ENCODE measurements at regions not wholly inside any gene's neighbourhood (a gene's known extent, or its start where the extent isn't known, plus 50 kb on each side); places are given as distances from the start of the nearest gene placed in this dataset.

- no peak for TF ChIP-seq CTCF (IDR thresholded peaks at IDR 0.05; ENCODE audit: unreplicated experiment)
- Mint-ChIP-seq H3K9me3 (ENCODE audit: unreplicated experiment) (no peaks in the 10 kb centered on the region), H3K27me3 (ENCODE audit: unreplicated experiment) (peaks cover 2% of the 10 kb centered on the region), H3K27ac (ENCODE audit: unreplicated experiment) (no peak overlapping the region), H3K36me3 (ENCODE audit: low read depth, unreplicated experiment) (no peaks in the 10 kb centered on the region), H3K4me1 (ENCODE audit: unreplicated experiment) (no peaks in the 10 kb centered on the region), H3K4me3 (ENCODE audit: unreplicated experiment) (no peak overlapping the region)
- DNase-seq (ENCODE audit: low spot score) = no peak
Measured at GRCh38 chr7:125257617-125258016, 328.0 kb upstream of the POT1 start.

GRCh38 chr7:125256446-125256845 is 326.8 kb upstream of the POT1 start:
- DNase-seq (ENCODE audit: low spot score) = no peak
- Mint-ChIP-seq H3K27ac (ENCODE audit: unreplicated experiment) (no peak overlapping the region), H3K36me3 (ENCODE audit: low read depth, unreplicated experiment) (no peaks in the 10 kb centered on the region)

GRCh38 chr7:125255810-125256209 is 326.2 kb upstream of the POT1 start:
- Mint-ChIP-seq H3K36me3 (ENCODE audit: low read depth, unreplicated experiment) (no peaks in the 10 kb centered on the region), H3K27ac (ENCODE audit: unreplicated experiment) (no peak overlapping the region), H3K27me3 (ENCODE audit: unreplicated experiment) (peaks cover 1% of the 10 kb centered on the region), H3K4me1 (ENCODE audit: unreplicated experiment) (no peaks in the 10 kb centered on the region), H3K4me3 (ENCODE audit: unreplicated experiment) (no peak overlapping the region), H3K9me3 (ENCODE audit: unreplicated experiment) (no peaks in the 10 kb centered on the region)
- no peak for DNase-seq (ENCODE audit: low spot score)
- TF ChIP-seq CTCF (IDR thresholded peaks at IDR 0.05; ENCODE audit: unreplicated experiment) = no peak

More at GRCh38 chr7:125256446-125256845, 326.8 kb upstream of the POT1 start:
- no peak for TF ChIP-seq CTCF (IDR thresholded peaks at IDR 0.05; ENCODE audit: unreplicated experiment)
- H3K27me3 Mint-ChIP-seq (ENCODE audit: unreplicated experiment) = peaks cover 1% of the 10 kb centered on the region
- H3K4me3 Mint-ChIP-seq (ENCODE audit: unreplicated experiment) = no peak overlapping the region
- H3K9me3 Mint-ChIP-seq (ENCODE audit: unreplicated experiment) = no peaks in the 10 kb centered on the region
- H3K4me1 Mint-ChIP-seq (ENCODE audit: unreplicated experiment) = no peaks in the 10 kb centered on the region

GRCh38 chr7:125254566-125254965 is 324.9 kb upstream of the POT1 start:
- Mint-ChIP-seq H3K27me3 (ENCODE audit: unreplicated experiment) (peaks cover 1% of the 10 kb centered on the region), H3K27ac (ENCODE audit: unreplicated experiment) (no peak overlapping the region), H3K9me3 (ENCODE audit: unreplicated experiment) (no peaks in the 10 kb centered on the region), H3K4me3 (ENCODE audit: unreplicated experiment) (no peak overlapping the region), H3K4me1 (ENCODE audit: unreplicated experiment) (no peaks in the 10 kb centered on the region), H3K36me3 (ENCODE audit: low read depth, unreplicated experiment) (no peaks in the 10 kb centered on the region)
- TF ChIP-seq CTCF (IDR thresholded peaks at IDR 0.05; ENCODE audit: unreplicated experiment) = no peak
- DNase-seq (ENCODE audit: low spot score) = no peak

GRCh38 chr7:125253452-125254190 is 324.0 kb upstream of the POT1 start:
- H3K4me3 Mint-ChIP-seq (ENCODE audit: unreplicated experiment) = no peak overlapping the region
- H3K9me3 Mint-ChIP-seq (ENCODE audit: unreplicated experiment) = no peaks in the 10 kb centered on the region
- H3K27me3 Mint-ChIP-seq (ENCODE audit: unreplicated experiment) = peaks cover 1% of the 10 kb centered on the region
- H3K4me1 Mint-ChIP-seq (ENCODE audit: unreplicated experiment) = no peaks in the 10 kb centered on the region
- no peak for DNase-seq (ENCODE audit: low spot score)
- TF ChIP-seq CTCF (IDR thresholded peaks at IDR 0.05; ENCODE audit: unreplicated experiment) = no peak
- H3K36me3 Mint-ChIP-seq (ENCODE audit: low read depth, unreplicated experiment) = no peaks in the 10 kb centered on the region
- no peak overlapping the region for H3K27ac Mint-ChIP-seq (ENCODE audit: unreplicated experiment)
